Spleen (tissue), 11 donors: ENCODE measurements at regions not wholly inside any gene's neighbourhood (a gene's known extent, or its start where the extent isn't known, plus 50 kb on each side); places are given as distances from the start of the nearest gene placed in this dataset.

Experiments used
- DNase-seq: peaks from one replicate; pipeline ENCODE4 v3.0.0-alpha.2; 2020
- H3K27ac ChIP-seq, 8 donors: fragments of 200-600 bp; sonication (generic) in 7 of 8; 1 replicate in 4 of 8; 2 replicates in 4 of 8; pipeline versions ENCODE4 v1.5.0 to v1.8.0; 2016 to 2021; ENCODE audit warnings: inconsistent platforms in 4 of 8, mild to moderate bottlenecking in 4 of 8, moderate library complexity in 1 of 8
- H3K27me3 ChIP-seq, 7 donors: fragments of 200-600 bp; sonication (generic) in 6 of 7; replicated peaks in 1 of 7; 1 replicate in 4 of 7; 2 replicates in 3 of 7; pipeline versions ENCODE4 v1.5.0 to v1.8.0; 2016 to 2021; ENCODE audit warnings: inconsistent platforms in 3 of 7, mild to moderate bottlenecking in 1 of 7
- H3K36me3 ChIP-seq, 6 donors: fragments of 200-600 bp; sonication (generic) in 5 of 6; 1 replicate in 4 of 6; 2 replicates in 2 of 6; pipeline versions ENCODE4 v1.5.0 to v1.8.0; 2016 to 2021; ENCODE audit warnings: inconsistent platforms in 2 of 6
- H3K4me1 ChIP-seq, 6 donors: fragments of 200-600 bp; sonication (generic) in 5 of 6; 1 replicate in 3 of 6; 2 replicates in 3 of 6; pipeline versions ENCODE4 v1.5.0 to v1.8.0; 2016 to 2021; ENCODE audit warnings: inconsistent platforms in 3 of 6
- H3K4me3 ChIP-seq, 8 donors: fragments of 200-600 bp; sonication (generic) in 7 of 8; 1 replicate in 4 of 8; 2 replicates in 4 of 8; pipeline versions ENCODE4 v1.5.0 to v1.8.0; 2016 to 2021; ENCODE audit warnings: inconsistent platforms in 4 of 8, mild to moderate bottlenecking in 4 of 8, moderate library complexity in 2 of 8
- H3K9me3 ChIP-seq, 8 donors: fragments of 200-600 bp; sonication (generic) in 7 of 8; 1 replicate in 4 of 8; 2 replicates in 4 of 8; pipeline versions ENCODE4 v1.5.0 to v1.8.0; 2016 to 2021; ENCODE audit warnings: inconsistent platforms in 4 of 8
- CTCF ChIP-seq, 11 experiments: fragments of 200-600 bp in 7 of 11; fragments of 450-650 bp in 4 of 11; sonication (generic) in 4 of 11; IDR thresholded peaks in 8 of 11; conservative IDR thresholded peaks in 3 of 11; 1 replicate in 7 of 11; 2 replicates in 4 of 11; pipeline versions ENCODE4 v1.4.0 to v1.8.0; 2016 to 2021; ENCODE audit warnings: antibody characterized with exemption in 11 of 11, inconsistent platforms in 4 of 11, mild to moderate bottlenecking in 1 of 11
- POLR2A ChIP-seq, 3 donors: fragments of 450-650 bp; IDR thresholded peaks; one replicate each; pipeline ENCODE4 v1.5.1; 2017; ENCODE audit warnings: antibody characterized with exemption in 3 of 3, mild to moderate bottlenecking in 1 of 3
- POLR2AphosphoS5 ChIP-seq, 3 donors: sonication (generic); formaldehyde crosslinking; IDR thresholded peaks; one replicate each; pipeline ENCODE4 v1.5.1; 2017; ENCODE audit warnings: antibody characterized with exemption in 3 of 3
- WGBS, 5 donors: extraction: QIAGEN DNeasy Blood & Tissue Kit in 3 of 5; methylation state at CpG; one replicate each; pipeline versions ENCODE4 v1.1.5 to v1.1.7; 2013 to 2018; 5-methylcytosine and 5-hydroxymethylcytosine counted together
- intact Hi-C: fragments of 100-400 bp; cut with DNase I; formaldehyde crosslinking; loops from one replicate; pipeline ENCODE4 v1.15.0; 2023; ENCODE audit warnings: low total_unique reads
- donor health status: healthy with polysubstance abuse.
- donor health status: DM: no; HTN: no; CAD: no; lungs with moderate emphysema.
- donor health status: DM: no; HTN: no; CAD: no.
- donor health status: Bipolar disorder and iron deficiency.
- donor health status: healthy.
- donor health status: DM: no; HTN: no; CAD: no.
- donor health status: DM: yes; HTN: yes; CAD: no.

DNA sequence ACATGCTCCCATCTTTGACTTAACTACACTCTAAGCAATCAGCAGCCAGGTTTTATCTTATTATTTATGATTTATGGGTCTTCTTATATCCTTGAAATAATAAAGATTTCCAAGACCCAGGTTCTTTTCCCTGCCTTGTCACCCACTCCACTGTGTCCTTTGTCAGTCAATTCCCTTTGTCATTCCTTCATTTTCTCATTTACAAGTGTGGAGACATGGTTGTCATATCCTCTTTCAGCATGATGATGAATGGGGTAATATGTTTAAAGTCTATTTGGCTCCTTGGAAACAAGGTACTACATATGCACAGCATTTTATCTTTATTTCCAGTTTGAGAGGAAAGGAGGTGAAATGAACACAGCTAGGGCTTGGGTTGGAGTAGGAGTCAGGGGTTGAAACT is 521.8 kb downstream of the LMO7 start:
- no peak for DNase-seq
- H3K27me3 ChIP-seq: no peaks in the 10 kb centered on the region
- H3K36me3 ChIP-seq: no peaks in the 10 kb centered on the region
- no peaks in the 10 kb centered on the region for H3K4me1 ChIP-seq
- intact Hi-C loops: no loop called here
- no peaks in the 10 kb centered on the region for H3K9me3 ChIP-seq
- no peak for TF ChIP-seq POLR2A (IDR thresholded peaks at IDR 0.05)
- TF ChIP-seq POLR2AphosphoS5 (IDR thresholded peaks at IDR 0.05): no peak
- TF ChIP-seq CTCF (IDR thresholded peaks at IDR 0.05 in 8 of 11, conservative IDR thresholded peaks at IDR 0.05 in 3 of 11): no peak
- H3K4me3 ChIP-seq: no peak overlapping the region
- H3K27ac ChIP-seq: no peak overlapping the region

DNA sequence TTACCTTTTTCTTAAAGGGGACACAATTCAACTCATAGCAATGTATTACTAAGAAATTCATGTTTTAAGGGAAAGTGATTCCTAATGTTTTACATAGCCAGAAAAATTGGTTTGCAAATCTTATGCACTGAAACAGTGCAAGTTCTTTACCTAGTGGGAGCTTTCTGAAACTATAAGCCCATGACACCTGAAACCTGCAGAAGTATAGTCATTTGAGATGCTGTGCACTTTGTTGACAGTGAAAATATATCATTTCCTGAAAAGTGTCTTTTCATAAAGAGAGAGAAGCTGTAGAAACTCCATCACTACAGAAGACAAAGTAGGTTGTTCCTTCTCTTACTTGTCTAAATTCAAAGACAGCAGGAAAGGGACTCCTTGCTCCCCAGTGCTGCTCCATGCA is 517.1 kb downstream of the LMO7 start:
- no peak overlapping the region for H3K27ac ChIP-seq
- intact Hi-C loops: no loop called here
- H3K9me3 ChIP-seq: no peaks in the 10 kb centered on the region
- no peak overlapping the region for H3K4me3 ChIP-seq
- H3K4me1 ChIP-seq: no peaks in the 10 kb centered on the region
- TF ChIP-seq POLR2AphosphoS5 (IDR thresholded peaks at IDR 0.05): no peak
- no peaks in the 10 kb centered on the region for H3K36me3 ChIP-seq
- DNase-seq: no peak
- H3K27me3 ChIP-seq: no peaks in the 10 kb centered on the region

DNA sequence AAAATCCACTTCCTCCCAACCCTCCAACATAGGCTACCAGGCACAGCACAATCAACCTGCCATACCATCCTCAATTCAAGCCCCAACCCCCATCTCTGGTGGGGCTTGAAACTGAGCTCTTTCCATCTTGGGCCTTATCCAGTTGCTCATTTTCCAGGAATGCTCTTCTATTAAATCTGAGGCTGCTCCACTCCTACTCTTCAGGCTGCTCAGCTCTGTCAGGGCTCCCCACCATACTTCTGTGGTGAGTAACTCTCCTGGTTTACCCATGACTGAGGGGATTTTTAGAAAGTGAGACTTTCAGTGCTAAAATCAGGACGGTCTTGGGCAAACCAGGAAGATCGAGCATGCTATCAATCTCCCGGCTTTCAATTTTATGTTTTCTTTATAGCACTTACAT is 512.8 kb downstream of the LMO7 start:
- Histone ChIP-seq H3K9me3 (no peaks in the 10 kb centered on the region), H3K4me3 (no peak overlapping the region), H3K36me3 (no peaks in the 10 kb centered on the region), H3K27me3 (no peaks in the 10 kb centered on the region), H3K4me1 (no peaks in the 10 kb centered on the region), H3K27ac (no peak overlapping the region)
- 51 to 68% (median 58%) methylated on average over 3 of the region's 3 CpGs for WGBS, 5 donors
- intact Hi-C loops: no loop called here
- DNase-seq: no peak
- no peak for TF ChIP-seq POLR2AphosphoS5 (IDR thresholded peaks at IDR 0.05)
- TF ChIP-seq CTCF (IDR thresholded peaks at IDR 0.05 in 8 of 11, conservative IDR thresholded peaks at IDR 0.05 in 3 of 11): no peak
- no peak for TF ChIP-seq POLR2A (IDR thresholded peaks at IDR 0.05)

- Histone ChIP-seq H3K27ac (no peak overlapping the region), H3K9me3 (no peaks in the 10 kb centered on the region), H3K27me3 (no peaks in the 10 kb centered on the region), H3K4me3 (no peak overlapping the region), H3K36me3 (no peaks in the 10 kb centered on the region), H3K4me1 (no peaks in the 10 kb centered on the region)
- DNase-seq: no peak
- intact Hi-C loops: no loop called here
- TF ChIP-seq CTCF (IDR thresholded peaks at IDR 0.05 in 8 of 11, conservative IDR thresholded peaks at IDR 0.05 in 3 of 11): no peak
- no peak for TF ChIP-seq POLR2A (IDR thresholded peaks at IDR 0.05)
- TF ChIP-seq POLR2AphosphoS5 (IDR thresholded peaks at IDR 0.05): no peak
These were observed 512.2 kb downstream of the LMO7 start for GRCh38 chr13:76148374-76148773.

DNA sequence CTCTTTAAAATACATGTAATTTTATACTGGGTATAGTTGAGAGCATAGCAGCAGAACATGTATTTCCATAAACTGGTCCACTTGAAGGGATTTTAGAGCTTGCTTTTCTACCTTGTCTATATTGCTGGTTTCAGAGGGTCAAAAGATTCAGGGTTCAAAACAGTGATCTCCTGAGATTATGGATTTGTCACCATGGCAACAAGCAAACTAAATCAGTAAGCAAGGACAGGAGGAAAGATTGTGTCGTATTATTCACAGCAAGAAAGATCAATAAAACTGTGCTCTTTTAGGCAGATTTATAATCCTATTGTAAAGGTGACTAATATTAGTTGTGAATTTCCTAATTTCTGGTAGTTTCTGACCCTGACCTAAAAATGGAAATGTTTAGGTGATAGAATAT is 496.4 kb downstream of the LMO7 start:
- no peak for DNase-seq
- H3K27ac ChIP-seq: no peak overlapping the region
- no peak for TF ChIP-seq CTCF (IDR thresholded peaks at IDR 0.05 in 8 of 11, conservative IDR thresholded peaks at IDR 0.05 in 3 of 11)
- TF ChIP-seq POLR2A (IDR thresholded peaks at IDR 0.05): no peak
- TF ChIP-seq POLR2AphosphoS5 (IDR thresholded peaks at IDR 0.05): no peak
- H3K36me3 ChIP-seq: no peaks in the 10 kb centered on the region
- H3K9me3 ChIP-seq: no peaks in the 10 kb centered on the region
- WGBS, 5 donors: 76 to 93% (median 81%) methylated on average over 1 of the region's 1 CpG
- H3K27me3 ChIP-seq: no peaks in the 10 kb centered on the region
- no peak overlapping the region for H3K4me3 ChIP-seq
- H3K4me1 ChIP-seq: no peaks in the 10 kb centered on the region
- intact Hi-C loops: no loop called here
